Thyroid gland (tissue), 4 donors: ENCODE measurements at regions not wholly inside any gene's neighbourhood (a gene's known extent, or its start where the extent isn't known, plus 50 kb on each side); places are given as distances from the start of the nearest gene placed in this dataset.

ENCODE experiments used
- DNase-seq, 2 donors: peaks; one replicate each; pipeline ENCODE4 v3.0.0-alpha.2; 2019
- H3K27ac ChIP-seq, 3 donors: fragments of 200-600 bp; sonication (generic); 1 replicate in 2 of 3; 2 replicates in 1 of 3; pipeline ENCODE4 v1.5.1; 2016 to 2019; ENCODE audit warnings: mild to moderate bottlenecking in 1 of 3, moderate library complexity in 1 of 3
- H3K27me3 ChIP-seq: fragments of 200-600 bp; sonication (generic); one replicate; pipeline ENCODE4 v1.5.1; 2019
- H3K36me3 ChIP-seq, 2 donors: fragments of 200-600 bp; sonication (generic); one replicate each; pipeline ENCODE4 v1.5.1; 2016 to 2019
- H3K4me1 ChIP-seq, 2 donors: fragments of 200-600 bp; sonication (generic); one replicate each; pipeline ENCODE4 v1.5.1; 2017 to 2019
- H3K4me3 ChIP-seq, 3 donors: fragments of 200-600 bp; sonication (generic); replicated peaks in 1 of 3; 1 replicate in 2 of 3; 2 replicates in 1 of 3; pipeline ENCODE4 v1.5.1; 2016; ENCODE audit warnings: mild to moderate bottlenecking in 1 of 3
- H3K9me3 ChIP-seq: fragments of 200-600 bp; sonication (generic); one replicate; pipeline ENCODE4 v1.5.1; 2017
- CTCF ChIP-seq, 6 experiments: fragments of 200-600 bp in 3 of 6; fragments of 450-650 bp in 3 of 6; sonication (generic) in 3 of 6; IDR thresholded peaks; one replicate each; pipeline ENCODE4 v1.5.1; 2016 to 2019; ENCODE audit warnings: antibody characterized with exemption in 6 of 6, mild to moderate bottlenecking in 2 of 6, inconsistent platforms in 1 of 6, moderate library complexity in 1 of 6
- POLR2A ChIP-seq, 2 donors: fragments of 450-650 bp; IDR thresholded peaks; one replicate each; pipeline ENCODE4 v1.6.1; 2017; ENCODE audit warnings: antibody characterized with exemption in 2 of 2, mild to moderate bottlenecking in 2 of 2, moderate library complexity in 1 of 2
- WGBS, 2 donors: methylation state at CpG; one replicate each; pipeline ENCODE4 v1.1.5; 2017; 5-methylcytosine and 5-hydroxymethylcytosine counted together
- intact Hi-C: fragments of 100-400 bp; cut with DNase I; formaldehyde crosslinking; loops from one replicate; pipeline ENCODE4 v1.15.1; 2023

GRCh38 chr9:26527931-26528330 lies 364.7 kb downstream of the CAAP1 start:
- Histone ChIP-seq H3K27ac (no peak overlapping the region), H3K4me1 (peaks cover 28 to 30% of the 10 kb centered on the region in 2 donors), H3K4me3 (no peak overlapping the region), H3K9me3 (no peaks in the 10 kb centered on the region), H3K36me3 (no peaks in the 10 kb centered on the region), H3K27me3 (no peaks in the 10 kb centered on the region)
- 94 to 98% methylated on average over 4 of the region's 4 CpGs for WGBS, 2 donors
- TF ChIP-seq POLR2A (IDR thresholded peaks at IDR 0.05) (no peak), CTCF (IDR thresholded peaks at IDR 0.05) (no peak)
- intact Hi-C loops: no loop called here
- DNase-seq: no peak

GRCh38 chr9:26524267-26524666 lies 368.3 kb downstream of the CAAP1 start:
- no peaks in the 10 kb centered on the region for H3K9me3 ChIP-seq
- 16 to 26% methylated on average over 1 of the region's 1 CpG for WGBS, 2 donors
- no peaks in the 10 kb centered on the region for H3K36me3 ChIP-seq
- no peak overlapping the region for H3K4me3 ChIP-seq
- peak; percentile 81 to 88 for DNase-seq
- no peaks in the 10 kb centered on the region for H3K27me3 ChIP-seq
- H3K27ac ChIP-seq: peak overlapping the region in 1 of 3 donors; percentile 1
- H3K4me1 ChIP-seq: peaks cover 17 to 19% of the 10 kb centered on the region in 2 donors
- TF ChIP-seq CTCF (IDR thresholded peaks at IDR 0.05) (no peak), POLR2A (IDR thresholded peaks at IDR 0.05) (no peak)
- intact Hi-C loops: no loop called here

GRCh38 chr9:26523577-26523976 lies 369.0 kb downstream of the CAAP1 start:
- no peaks in the 10 kb centered on the region for H3K27me3 ChIP-seq
- no peaks in the 10 kb centered on the region for H3K9me3 ChIP-seq
- H3K27ac ChIP-seq: no peak overlapping the region
- peaks cover 12 to 17% of the 10 kb centered on the region in 2 donors for H3K4me1 ChIP-seq
- H3K4me3 ChIP-seq: no peak overlapping the region
- TF ChIP-seq POLR2A (IDR thresholded peaks at IDR 0.05): no peak
- no peak for TF ChIP-seq CTCF (IDR thresholded peaks at IDR 0.05)
- 17 to 27% methylated on average over 3 of the region's 3 CpGs for WGBS, 2 donors
- intact Hi-C loops: no loop called here
- no peak for DNase-seq
- H3K36me3 ChIP-seq: no peaks in the 10 kb centered on the region

GRCh38 chr9:26520141-26520540 lies 372.5 kb downstream of the CAAP1 start:
- H3K27ac ChIP-seq: no peak overlapping the region
- 79 to 91% methylated on average over 1 of the region's 1 CpG for WGBS, 2 donors
- H3K4me3 ChIP-seq: no peak overlapping the region
- TF ChIP-seq POLR2A (IDR thresholded peaks at IDR 0.05): no peak
- TF ChIP-seq CTCF (IDR thresholded peaks at IDR 0.05): no peak
- H3K4me1 ChIP-seq: peaks cover 9 to 12% of the 10 kb centered on the region in 2 donors
- H3K27me3 ChIP-seq: no peaks in the 10 kb centered on the region
- intact Hi-C loops: no loop called here
- H3K9me3 ChIP-seq: no peaks in the 10 kb centered on the region
- H3K36me3 ChIP-seq: no peaks in the 10 kb centered on the region
- no peak for DNase-seq

GRCh38 chr9:26516773-26517343 lies 375.7 kb downstream of the CAAP1 start:
- DNase-seq: no peak
- H3K4me1 ChIP-seq: no peaks in the 10 kb centered on the region
- no peak overlapping the region for H3K4me3 ChIP-seq
- no peak for TF ChIP-seq CTCF (IDR thresholded peaks at IDR 0.05)
- TF ChIP-seq POLR2A (IDR thresholded peaks at IDR 0.05): no peak
- no peak overlapping the region for H3K27ac ChIP-seq
- no peaks in the 10 kb centered on the region for H3K9me3 ChIP-seq
- H3K36me3 ChIP-seq: no peaks in the 10 kb centered on the region
- H3K27me3 ChIP-seq: no peaks in the 10 kb centered on the region
- 45 to 55% methylated on average over 1 of the region's 1 CpG for WGBS, 2 donors
- intact Hi-C loops: no loop called here
